Glutamatergic neuron (in vitro differentiated cells): ENCODE measurements at regions not wholly inside any gene's neighbourhood (a gene's known extent, or its start where the extent isn't known, plus 50 kb on each side); places are given as distances from the start of the nearest gene placed in this dataset.

Source experiments
- DNase-seq: peaks from one replicate; pipeline ENCODE4 v3.0.0; 2022
- H3K27ac Mint-ChIP-seq: one replicate; pipeline ENCODE4 v1.8.0; 2020; ENCODE audit warnings: mild to moderate bottlenecking, mixed read lengths, inconsistent platforms; ENCODE audit not compliant: unreplicated experiment
- H3K27me3 Mint-ChIP-seq: one replicate; pipeline ENCODE4 v1.8.0; 2020; ENCODE audit warnings: mild to moderate bottlenecking, moderate library complexity, mixed read lengths, inconsistent platforms; ENCODE audit not compliant: unreplicated experiment
- H3K36me3 Mint-ChIP-seq: one replicate; pipeline ENCODE4 v1.8.0; 2020; ENCODE audit warnings: mild to moderate bottlenecking, mixed read lengths, inconsistent platforms; ENCODE audit not compliant: unreplicated experiment
- H3K4me1 Mint-ChIP-seq: one replicate; pipeline ENCODE4 v1.8.0; 2020; ENCODE audit warnings: mild to moderate bottlenecking, low read depth, mixed read lengths, inconsistent platforms; ENCODE audit not compliant: unreplicated experiment
- H3K4me3 Mint-ChIP-seq: one replicate; pipeline ENCODE4 v1.8.0; 2020; ENCODE audit warnings: mild to moderate bottlenecking, mixed read lengths, inconsistent platforms; ENCODE audit not compliant: unreplicated experiment
- H3K9me3 Mint-ChIP-seq: one replicate; pipeline ENCODE4 v1.8.0; 2020; ENCODE audit warnings: mild to moderate bottlenecking, moderate library complexity, mixed read lengths, inconsistent platforms; ENCODE audit not compliant: unreplicated experiment
- CTCF ChIP-seq: fragments of 200-600 bp; sonication (generic); IDR thresholded peaks from one replicate; pipeline ENCODE4 v1.5.0; 2021; ENCODE audit not compliant: partially characterized antibody, unreplicated experiment

DNA sequence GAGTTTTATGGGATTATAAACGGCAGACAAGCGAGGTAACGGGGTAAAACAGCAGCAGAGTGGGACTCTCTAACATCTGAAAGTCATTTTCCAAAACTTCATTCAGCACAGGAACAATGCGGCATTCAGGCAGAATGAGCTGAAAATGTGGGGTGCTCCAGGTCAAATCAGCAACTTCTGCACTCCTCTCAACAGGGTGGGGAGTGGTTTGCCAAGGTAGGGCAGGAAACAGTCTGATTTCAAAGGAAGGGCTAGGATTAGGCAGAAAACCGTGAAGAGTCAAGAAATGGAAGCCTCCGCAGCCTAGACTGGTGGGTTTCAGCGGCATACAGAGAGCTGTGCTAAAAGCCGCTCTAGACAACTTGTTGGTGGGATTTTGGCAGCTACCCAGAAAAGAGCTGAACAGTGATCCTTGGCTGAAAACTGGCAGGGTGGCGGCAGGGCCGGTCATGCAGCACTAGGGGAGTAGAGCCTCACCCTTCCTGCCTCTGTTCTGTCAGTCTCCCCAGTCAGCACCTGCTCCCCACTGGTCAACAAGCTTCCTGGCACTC is 154.2 kb upstream of the KLF12 start:
- Mint-ChIP-seq H3K27ac (no peak overlapping the region), H3K4me3 (no peak overlapping the region), H3K27me3 (peaks cover 2% of the 10 kb centered on the region), H3K9me3 (no peaks in the 10 kb centered on the region), H3K36me3 (no peaks in the 10 kb centered on the region), H3K4me1 (peaks cover 30% of the 10 kb centered on the region)
- DNase-seq: peak; percentile 18
- no peak for TF ChIP-seq CTCF

GRCh38 chr13:74287724-74288169 is 153.5 kb upstream of the KLF12 start:
- no peak for TF ChIP-seq CTCF
- Mint-ChIP-seq H3K27ac (no peak overlapping the region), H3K9me3 (no peaks in the 10 kb centered on the region), H3K36me3 (no peaks in the 10 kb centered on the region), H3K4me3 (no peak overlapping the region), H3K27me3 (peaks cover 2% of the 10 kb centered on the region), H3K4me1 (peaks cover 30% of the 10 kb centered on the region)
- DNase-seq: peak; percentile 24

DNA sequence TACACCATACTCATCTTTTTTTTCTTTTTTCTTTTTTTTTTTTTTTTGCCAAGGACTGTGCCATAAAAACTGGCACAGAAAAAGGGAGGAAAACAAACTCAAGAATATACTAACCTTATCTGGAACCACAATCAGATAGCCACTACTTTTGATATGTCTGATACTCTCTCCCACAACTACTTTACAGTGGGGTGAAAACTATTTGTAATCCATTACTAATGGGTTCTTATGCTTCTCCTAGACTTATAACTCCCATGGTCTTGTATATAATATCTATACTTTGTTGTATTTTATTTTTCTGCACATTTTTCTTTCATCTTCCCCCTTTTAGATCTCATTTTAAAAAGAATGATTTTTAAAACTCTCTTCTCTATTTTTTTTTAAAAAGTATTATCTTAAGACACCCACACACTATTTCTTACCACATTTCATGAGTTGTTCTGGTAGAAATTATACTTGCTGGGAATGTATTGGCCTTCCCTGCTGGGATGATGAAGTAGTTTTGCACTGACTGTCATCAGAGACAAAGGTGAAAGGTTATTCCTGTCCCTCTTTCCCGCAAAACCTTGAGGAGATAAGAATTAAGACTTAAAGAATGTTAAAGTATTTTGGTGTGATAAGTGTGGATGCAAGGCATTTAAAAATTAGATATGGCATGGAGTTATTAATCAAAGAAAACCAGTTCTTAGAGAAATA is 146.7 kb upstream of the KLF12 start:
- no peaks in the 10 kb centered on the region for H3K9me3 Mint-ChIP-seq
- no peak for TF ChIP-seq CTCF
- no peak overlapping the region for H3K4me3 Mint-ChIP-seq
- H3K36me3 Mint-ChIP-seq: no peaks in the 10 kb centered on the region
- no peaks in the 10 kb centered on the region for H3K4me1 Mint-ChIP-seq
- no peak overlapping the region for H3K27ac Mint-ChIP-seq
- no peak for DNase-seq
- no peaks in the 10 kb centered on the region for H3K27me3 Mint-ChIP-seq

DNA sequence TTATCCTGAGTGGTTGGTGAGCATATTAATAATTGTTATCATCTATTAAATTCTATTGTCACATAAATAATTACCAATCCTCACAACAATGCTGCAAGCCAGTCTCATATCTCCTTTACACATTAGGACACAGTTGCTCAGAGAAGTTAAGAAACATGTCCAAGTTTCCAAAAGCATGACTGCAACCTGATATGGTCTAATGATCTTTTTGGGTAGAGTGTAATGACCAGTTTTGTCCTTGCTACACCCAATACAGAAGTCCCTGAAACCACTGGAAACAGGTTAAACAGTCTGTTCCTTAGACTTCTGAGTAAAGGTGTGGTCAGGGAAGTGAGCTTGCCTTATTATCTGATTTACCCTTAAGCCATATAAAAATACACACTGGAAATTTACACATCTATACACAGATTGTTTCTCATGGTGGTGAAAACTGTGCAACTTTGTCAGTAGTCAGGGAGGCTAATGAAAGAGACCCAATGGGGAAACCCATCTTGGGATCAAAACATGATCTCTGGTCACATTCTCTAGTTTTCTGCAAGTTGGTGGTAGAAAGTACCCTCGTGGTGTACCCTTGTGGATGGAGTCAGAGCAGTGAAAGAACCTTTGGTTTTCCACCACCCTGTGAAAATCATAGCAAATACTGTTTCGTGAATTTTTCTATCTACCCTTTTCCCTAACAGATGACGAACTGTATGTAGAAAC is 146.0 kb upstream of the KLF12 start:
- TF ChIP-seq CTCF: no peak
- no peak overlapping the region for H3K27ac Mint-ChIP-seq
- H3K9me3 Mint-ChIP-seq: no peaks in the 10 kb centered on the region

GRCh38 chr13:74278901-74279300 is 144.7 kb upstream of the KLF12 start:
- no peaks in the 10 kb centered on the region for H3K36me3 Mint-ChIP-seq
- DNase-seq: no peak
- no peak for TF ChIP-seq CTCF
- H3K27me3 Mint-ChIP-seq: no peaks in the 10 kb centered on the region
- no peak overlapping the region for H3K27ac Mint-ChIP-seq
- no peak overlapping the region for H3K4me3 Mint-ChIP-seq
- H3K9me3 Mint-ChIP-seq: no peaks in the 10 kb centered on the region
- no peaks in the 10 kb centered on the region for H3K4me1 Mint-ChIP-seq

More for the DNA sequence above, 146.0 kb upstream of the KLF12 start:
- no peaks in the 10 kb centered on the region for H3K36me3 Mint-ChIP-seq
- no peaks in the 10 kb centered on the region for H3K4me1 Mint-ChIP-seq
- no peak for DNase-seq
- no peaks in the 10 kb centered on the region for H3K27me3 Mint-ChIP-seq
- H3K4me3 Mint-ChIP-seq: no peak overlapping the region
